HEK293 (cell line): ENCODE measurements at regions not wholly inside any gene's neighbourhood (a gene's known extent, or its start where the extent isn't known, plus 50 kb on each side); places are given as distances from the start of the nearest gene placed in this dataset.

ENCODE experiments used
- CTCF ChIA-PET: fragments of 350-600 bp; formaldehyde crosslinking; extraction: SDS; loops from one replicate; lab custom pipeline; 2021; ENCODE audit warnings: antibody characterized with exemption; lab: Yijun Ruan, JAX
- POLR2A ChIA-PET: fragments of 300-600 bp; formaldehyde crosslinking; extraction: SDS; loops from one replicate; lab custom pipeline; 2020; ENCODE audit warnings: antibody characterized with exemption, inconsistent platforms; lab: Yijun Ruan, JAX
- H3K27ac ChIP-seq: fragments of 200-500 bp; sonication (Bioruptor generic); 2 replicates; pipeline ENCODE4 v1.5.1; 2014; ENCODE audit warnings: low read depth, low read length, control low read depth, inconsistent platforms; ENCODE audit errors: extremely low read depth
- H3K36me3 ChIP-seq, 2 experiments: fragments of 200-500 bp in 1 of 2; sonication (Bioruptor generic) in 1 of 2; 1 replicate in 1 of 2; 2 replicates in 1 of 2; pipeline ENCODE4 v1.5.1; 2014 to 2017; ENCODE audit warnings: inconsistent platforms in 2 of 2, low read length in 2 of 2; ENCODE audit not compliant: control insufficient read depth in 2 of 2, insufficient read depth in 1 of 2
- H3K4me1 ChIP-seq: fragments of 200-500 bp; sonication (Bioruptor generic); 2 replicates; pipeline ENCODE4 v1.5.1; 2014; ENCODE audit warnings: mild to moderate bottlenecking, low read length, inconsistent platforms; ENCODE audit not compliant: control insufficient read depth, insufficient read depth
- H3K4me3 ChIP-seq: 2 replicates; pipeline ENCODE4 v1.5.1; 2011; ENCODE audit warnings: low read depth, mild to moderate bottlenecking, control low read depth, low read length, moderate library complexity
- H3K9me3 ChIP-seq: fragments of 200-500 bp; sonication (Bioruptor generic); 2 replicates; pipeline ENCODE4 v1.5.1; 2014; ENCODE audit warnings: low read depth, low read length, inconsistent platforms; ENCODE audit not compliant: control insufficient read depth, insufficient read depth
- GFI1B ChIP-seq: fragments of 450-650 bp; formaldehyde crosslinking; IDR thresholded peaks from 2 replicates; pipeline ENCODE4 v1.5.1; 2016; ENCODE audit warnings: missing biosample characterization, missing genetic modification characterization
- HOXA7 ChIP-seq: sonication (generic); formaldehyde crosslinking; IDR thresholded peaks from 2 replicates; pipeline ENCODE4 v1.8.1; 2022; ENCODE audit warnings: missing genetic modification reagents, borderline replicate concordance
- ZNF114 ChIP-seq: fragments of 450-650 bp; formaldehyde crosslinking; IDR thresholded peaks from 2 replicates; pipeline ENCODE4 v1.5.0; 2017; ENCODE audit warnings: missing biosample characterization, missing genetic modification characterization
- ZNF202 ChIP-seq: fragments of 450-650 bp; formaldehyde crosslinking; IDR thresholded peaks from 2 replicates; pipeline ENCODE4 v1.5.1; 2016; ENCODE audit warnings: missing biosample characterization, missing genetic modification characterization, borderline replicate concordance
- ZNF214 ChIP-seq: fragments of 450-650 bp; formaldehyde crosslinking; IDR thresholded peaks from 2 replicates; pipeline ENCODE4 v1.5.1; 2017; ENCODE audit warnings: missing biosample characterization, mild to moderate bottlenecking, missing genetic modification characterization, borderline replicate concordance
- ZNF354C ChIP-seq: fragments of 450-650 bp; formaldehyde crosslinking; IDR thresholded peaks from 2 replicates; pipeline ENCODE4 v1.5.1; 2016; ENCODE audit warnings: missing biosample characterization, missing genetic modification characterization, low read depth, borderline replicate concordance
- ZNF398 ChIP-seq: fragments of 450-650 bp; formaldehyde crosslinking; IDR thresholded peaks from 2 replicates; pipeline ENCODE4 v1.5.1; 2017; ENCODE audit warnings: missing biosample characterization, missing genetic modification characterization
- ZNF404 ChIP-seq: fragments of 450-650 bp; formaldehyde crosslinking; IDR thresholded peaks from 2 replicates; pipeline ENCODE4 v1.5.1; 2017; ENCODE audit warnings: missing biosample characterization, missing genetic modification characterization
- ZNF449 ChIP-seq: fragments of 450-650 bp; formaldehyde crosslinking; IDR thresholded peaks from 2 replicates; pipeline ENCODE4 v1.5.1; 2017; ENCODE audit warnings: missing biosample characterization, mild to moderate bottlenecking, missing genetic modification characterization, moderate library complexity
- ZNF510 ChIP-seq: fragments of 450-650 bp; formaldehyde crosslinking; IDR thresholded peaks from 2 replicates; pipeline ENCODE4 v1.5.1; 2018; ENCODE audit warnings: mild to moderate bottlenecking, missing genetic modification characterization, missing biosample characterization; ENCODE audit not compliant: insufficient replicate concordance
- ZNF521 ChIP-seq: fragments of 450-650 bp; formaldehyde crosslinking; IDR thresholded peaks from 2 replicates; pipeline ENCODE4 v1.5.1; 2017; ENCODE audit warnings: missing biosample characterization, mild to moderate bottlenecking, missing genetic modification characterization
- ZNF623 ChIP-seq: fragments of 450-650 bp; formaldehyde crosslinking; IDR thresholded peaks from 2 replicates; pipeline ENCODE4 v1.5.1; 2016; ENCODE audit warnings: missing biosample characterization, missing genetic modification characterization
- ZNF629 ChIP-seq: fragments of 450-650 bp; formaldehyde crosslinking; IDR thresholded peaks from 2 replicates; pipeline ENCODE4 v1.5.1; 2017; ENCODE audit warnings: missing biosample characterization, missing genetic modification characterization
- ZNF830 ChIP-seq: fragments of 450-650 bp; IDR thresholded peaks from 2 replicates; pipeline ENCODE4 v1.5.0; 2018; ENCODE audit warnings: missing biosample characterization, missing genetic modification characterization, low read depth, mild to moderate bottlenecking, moderate library complexity
- ZSCAN16 ChIP-seq: fragments of 450-650 bp; formaldehyde crosslinking; IDR thresholded peaks from 2 replicates; pipeline ENCODE4 v1.5.1; 2016; ENCODE audit warnings: missing biosample characterization, missing genetic modification characterization
- TF ChIP-seq, protein P1 (sequence below): fragments of 450-650 bp; formaldehyde crosslinking; IDR thresholded peaks from 2 replicates; pipeline ENCODE4 v1.5.1; 2016; ENCODE audit warnings: missing biosample characterization, missing genetic modification characterization, borderline replicate concordance
- TF ChIP-seq, protein P2 (sequence below): fragments of 450-650 bp; formaldehyde crosslinking; IDR thresholded peaks from 2 replicates; pipeline ENCODE4 v1.5.1; 2017; ENCODE audit warnings: missing biosample characterization, missing genetic modification characterization
- TF ChIP-seq, protein P3 (sequence below): fragments of 450-650 bp; formaldehyde crosslinking; IDR thresholded peaks from 2 replicates; pipeline ENCODE4 v1.5.1; 2016; ENCODE audit warnings: missing biosample characterization, missing genetic modification characterization

GRCh38 chr4:138674209-138674608 is 341.4 kb upstream of the NOCT start:
- H3K9me3 ChIP-seq = no peaks in the 10 kb centered on the region
- H3K4me1 ChIP-seq = no peaks in the 10 kb centered on the region
- no peak overlapping the region for H3K4me3 ChIP-seq
- TF ChIP-seq ZNF629 (tag by site-specific recombination) (no peak), HOXA7 (CRISPR knock-in tag) (no peak), ZNF404 (no peak), ZNF398 (tag by site-specific recombination) (no peak), ZNF354C (tag by site-specific recombination) (no peak), ZNF521 (tag by site-specific recombination) (no peak), GFI1B (tag by site-specific recombination) (no peak), ZNF202 (no peak), ZNF114 (no peak), ZNF449 (no peak), ZNF830 (no peak)
- TF ChIP-seq, protein P1, sequence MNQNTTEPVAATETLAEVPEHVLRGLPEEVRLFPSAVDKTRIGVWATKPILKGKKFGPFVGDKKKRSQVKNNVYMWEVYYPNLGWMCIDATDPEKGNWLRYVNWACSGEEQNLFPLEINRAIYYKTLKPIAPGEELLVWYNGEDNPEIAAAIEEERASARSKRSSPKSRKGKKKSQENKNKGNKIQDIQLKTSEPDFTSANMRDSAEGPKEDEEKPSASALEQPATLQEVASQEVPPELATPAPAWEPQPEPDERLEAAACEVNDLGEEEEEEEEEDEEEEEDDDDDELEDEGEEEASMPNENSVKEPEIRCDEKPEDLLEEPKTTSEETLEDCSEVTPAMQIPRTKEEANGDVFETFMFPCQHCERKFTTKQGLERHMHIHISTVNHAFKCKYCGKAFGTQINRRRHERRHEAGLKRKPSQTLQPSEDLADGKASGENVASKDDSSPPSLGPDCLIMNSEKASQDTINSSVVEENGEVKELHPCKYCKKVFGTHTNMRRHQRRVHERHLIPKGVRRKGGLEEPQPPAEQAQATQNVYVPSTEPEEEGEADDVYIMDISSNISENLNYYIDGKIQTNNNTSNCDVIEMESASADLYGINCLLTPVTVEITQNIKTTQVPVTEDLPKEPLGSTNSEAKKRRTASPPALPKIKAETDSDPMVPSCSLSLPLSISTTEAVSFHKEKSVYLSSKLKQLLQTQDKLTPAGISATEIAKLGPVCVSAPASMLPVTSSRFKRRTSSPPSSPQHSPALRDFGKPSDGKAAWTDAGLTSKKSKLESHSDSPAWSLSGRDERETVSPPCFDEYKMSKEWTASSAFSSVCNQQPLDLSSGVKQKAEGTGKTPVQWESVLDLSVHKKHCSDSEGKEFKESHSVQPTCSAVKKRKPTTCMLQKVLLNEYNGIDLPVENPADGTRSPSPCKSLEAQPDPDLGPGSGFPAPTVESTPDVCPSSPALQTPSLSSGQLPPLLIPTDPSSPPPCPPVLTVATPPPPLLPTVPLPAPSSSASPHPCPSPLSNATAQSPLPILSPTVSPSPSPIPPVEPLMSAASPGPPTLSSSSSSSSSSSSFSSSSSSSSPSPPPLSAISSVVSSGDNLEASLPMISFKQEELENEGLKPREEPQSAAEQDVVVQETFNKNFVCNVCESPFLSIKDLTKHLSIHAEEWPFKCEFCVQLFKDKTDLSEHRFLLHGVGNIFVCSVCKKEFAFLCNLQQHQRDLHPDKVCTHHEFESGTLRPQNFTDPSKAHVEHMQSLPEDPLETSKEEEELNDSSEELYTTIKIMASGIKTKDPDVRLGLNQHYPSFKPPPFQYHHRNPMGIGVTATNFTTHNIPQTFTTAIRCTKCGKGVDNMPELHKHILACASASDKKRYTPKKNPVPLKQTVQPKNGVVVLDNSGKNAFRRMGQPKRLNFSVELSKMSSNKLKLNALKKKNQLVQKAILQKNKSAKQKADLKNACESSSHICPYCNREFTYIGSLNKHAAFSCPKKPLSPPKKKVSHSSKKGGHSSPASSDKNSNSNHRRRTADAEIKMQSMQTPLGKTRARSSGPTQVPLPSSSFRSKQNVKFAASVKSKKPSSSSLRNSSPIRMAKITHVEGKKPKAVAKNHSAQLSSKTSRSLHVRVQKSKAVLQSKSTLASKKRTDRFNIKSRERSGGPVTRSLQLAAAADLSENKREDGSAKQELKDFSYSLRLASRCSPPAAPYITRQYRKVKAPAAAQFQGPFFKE (tag by site-specific recombination) = no peak
- H3K27ac ChIP-seq = no peak overlapping the region
- H3K36me3 ChIP-seq = no peaks in the 10 kb centered on the region
- ChIA-PET POLR2A (no interaction called here), CTCF (interaction anchor here (0.6 kb wide), 1 partner anchor 1469 kb away, joined by 3 read pairs; no protein-coding TSS in a partner anchor)

GRCh38 chr4:138673053-138673452 is 342.5 kb upstream of the NOCT start:
- Histone ChIP-seq H3K36me3 (no peaks in the 10 kb centered on the region), H3K27ac (no peak overlapping the region), H3K4me1 (no peaks in the 10 kb centered on the region), H3K9me3 (no peaks in the 10 kb centered on the region), H3K4me3 (no peak overlapping the region)
- CTCF ChIA-PET = interaction anchor here (1.2 kb wide), 1 partner anchor 263 kb away, joined by 4 read pairs; no protein-coding TSS in a partner anchor
- POLR2A ChIA-PET = no interaction called here
- TF ChIP-seq ZNF510 (tag by site-specific recombination) = no peak
- TF ChIP-seq ZNF623 (tag by site-specific recombination) = no peak
- TF ChIP-seq, protein P2, sequence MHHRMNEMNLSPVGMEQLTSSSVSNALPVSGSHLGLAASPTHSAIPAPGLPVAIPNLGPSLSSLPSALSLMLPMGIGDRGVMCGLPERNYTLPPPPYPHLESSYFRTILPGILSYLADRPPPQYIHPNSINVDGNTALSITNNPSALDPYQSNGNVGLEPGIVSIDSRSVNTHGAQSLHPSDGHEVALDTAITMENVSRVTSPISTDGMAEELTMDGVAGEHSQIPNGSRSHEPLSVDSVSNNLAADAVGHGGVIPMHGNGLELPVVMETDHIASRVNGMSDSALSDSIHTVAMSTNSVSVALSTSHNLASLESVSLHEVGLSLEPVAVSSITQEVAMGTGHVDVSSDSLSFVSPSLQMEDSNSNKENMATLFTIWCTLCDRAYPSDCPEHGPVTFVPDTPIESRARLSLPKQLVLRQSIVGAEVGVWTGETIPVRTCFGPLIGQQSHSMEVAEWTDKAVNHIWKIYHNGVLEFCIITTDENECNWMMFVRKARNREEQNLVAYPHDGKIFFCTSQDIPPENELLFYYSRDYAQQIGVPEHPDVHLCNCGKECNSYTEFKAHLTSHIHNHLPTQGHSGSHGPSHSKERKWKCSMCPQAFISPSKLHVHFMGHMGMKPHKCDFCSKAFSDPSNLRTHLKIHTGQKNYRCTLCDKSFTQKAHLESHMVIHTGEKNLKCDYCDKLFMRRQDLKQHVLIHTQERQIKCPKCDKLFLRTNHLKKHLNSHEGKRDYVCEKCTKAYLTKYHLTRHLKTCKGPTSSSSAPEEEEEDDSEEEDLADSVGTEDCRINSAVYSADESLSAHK (tag by site-specific recombination) = no peak
- TF ChIP-seq ZSCAN16 (tag by site-specific recombination) = no peak
- TF ChIP-seq, protein P3, sequence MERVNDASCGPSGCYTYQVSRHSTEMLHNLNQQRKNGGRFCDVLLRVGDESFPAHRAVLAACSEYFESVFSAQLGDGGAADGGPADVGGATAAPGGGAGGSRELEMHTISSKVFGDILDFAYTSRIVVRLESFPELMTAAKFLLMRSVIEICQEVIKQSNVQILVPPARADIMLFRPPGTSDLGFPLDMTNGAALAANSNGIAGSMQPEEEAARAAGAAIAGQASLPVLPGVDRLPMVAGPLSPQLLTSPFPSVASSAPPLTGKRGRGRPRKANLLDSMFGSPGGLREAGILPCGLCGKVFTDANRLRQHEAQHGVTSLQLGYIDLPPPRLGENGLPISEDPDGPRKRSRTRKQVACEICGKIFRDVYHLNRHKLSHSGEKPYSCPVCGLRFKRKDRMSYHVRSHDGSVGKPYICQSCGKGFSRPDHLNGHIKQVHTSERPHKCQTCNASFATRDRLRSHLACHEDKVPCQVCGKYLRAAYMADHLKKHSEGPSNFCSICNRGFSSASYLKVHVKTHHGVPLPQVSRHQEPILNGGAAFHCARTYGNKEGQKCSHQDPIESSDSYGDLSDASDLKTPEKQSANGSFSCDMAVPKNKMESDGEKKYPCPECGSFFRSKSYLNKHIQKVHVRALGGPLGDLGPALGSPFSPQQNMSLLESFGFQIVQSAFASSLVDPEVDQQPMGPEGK (tag by site-specific recombination) = no peak
- no peak for TF ChIP-seq ZNF214 (tag by site-specific recombination)
- no peak for TF ChIP-seq ZNF449
